ENCODE measurements at regions not wholly inside any gene's neighbourhood (a gene's known extent, or its start where the extent isn't known, plus 50 kb on each side); places are given as distances from the start of the nearest gene placed in this dataset.

- TF ChIP-seq POLR2AphosphoS5 (IDR thresholded peaks at IDR 0.05; ENCODE audit: borderline replicate concordance, low read depth, low read length): no peak
- TF ChIP-seq EZH2 (IDR thresholded peaks at IDR 0.05): no peak
These were observed 104.9 kb downstream of the ANKRD18B start for GRCh38 chr9:33628865-33629410.

Measured in SK-N-MC (cell line).